ENCODE measurements at regions not wholly inside any gene's neighbourhood (a gene's known extent, or its start where the extent isn't known, plus 50 kb on each side); places are given as distances from the start of the nearest gene placed in this dataset.
"Not testable (repeated sequence)": the region's sequence is repeated elsewhere in the genome, so short reads cannot be mapped to it uniquely, and the experiment has no call there.

DNA sequence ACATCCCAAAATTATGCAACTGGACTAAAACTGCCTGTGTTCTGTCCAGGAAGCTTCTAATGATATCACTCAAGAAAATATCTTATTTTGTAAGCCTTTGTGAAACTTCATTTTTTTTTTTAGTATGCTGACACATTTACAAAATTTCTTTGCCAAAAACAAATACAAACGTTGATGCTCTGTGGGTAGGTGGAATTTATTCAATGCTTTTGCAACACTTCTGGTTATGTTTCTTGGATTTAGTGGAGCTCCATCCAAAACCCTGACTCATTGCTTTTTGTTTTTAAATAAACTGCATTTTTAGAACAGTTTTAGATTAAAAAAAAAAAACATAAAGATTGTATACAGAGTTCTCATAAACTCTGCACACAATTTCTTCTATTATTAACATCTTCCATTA, 250.9 kb upstream of the MAOA start:
- no peak for DNase-seq

DNA sequence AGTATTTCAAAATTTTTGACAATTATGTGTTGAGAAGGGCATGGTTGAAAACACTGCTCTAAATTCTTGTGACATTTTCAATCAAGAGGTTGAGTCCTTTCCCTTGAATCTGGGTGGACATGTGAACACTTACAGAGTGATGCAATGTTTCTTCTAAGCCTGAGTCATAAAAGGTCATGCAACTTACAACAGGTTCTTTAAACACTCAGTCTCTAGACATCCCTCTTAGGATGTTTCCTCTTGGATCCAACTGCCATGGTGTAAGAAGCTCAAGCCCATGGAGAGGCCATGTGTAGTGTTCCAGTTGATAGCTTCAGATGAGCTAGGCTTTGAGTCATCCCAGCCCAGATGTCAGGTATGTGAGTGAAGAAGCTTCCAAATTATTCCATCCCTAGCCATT, 232.2 kb upstream of the MAOA start:
- DNase-seq = no peak

GRCh38 chrX:43436517-43436916, 219.6 kb upstream of the MAOA start:
- no peak for DNase-seq

- no peak for DNase-seq
Measured at GRCh38 chrX:43446752-43447151, 209.3 kb upstream of the MAOA start.

DNA sequence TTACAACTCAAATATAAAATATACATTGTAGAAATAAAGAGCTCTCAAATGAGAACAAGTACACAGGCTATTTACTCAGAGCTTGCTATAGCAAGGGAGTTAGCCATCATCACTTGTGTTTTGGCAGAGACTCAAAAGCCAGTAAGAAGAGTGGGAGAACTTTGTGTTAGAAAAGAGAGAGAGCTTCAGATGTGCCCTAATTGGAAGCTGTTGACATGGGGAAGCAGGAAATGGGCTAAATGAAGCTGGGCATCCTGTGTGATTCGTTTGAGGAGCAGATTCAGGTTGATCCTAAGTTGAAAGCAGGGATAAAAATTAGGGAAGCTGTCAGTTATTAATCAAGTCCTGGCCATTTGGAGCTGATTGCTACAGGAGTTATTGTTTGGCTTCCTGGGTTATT, 207.4 kb upstream of the MAOA start:
- DNase-seq = no peak

DNA sequence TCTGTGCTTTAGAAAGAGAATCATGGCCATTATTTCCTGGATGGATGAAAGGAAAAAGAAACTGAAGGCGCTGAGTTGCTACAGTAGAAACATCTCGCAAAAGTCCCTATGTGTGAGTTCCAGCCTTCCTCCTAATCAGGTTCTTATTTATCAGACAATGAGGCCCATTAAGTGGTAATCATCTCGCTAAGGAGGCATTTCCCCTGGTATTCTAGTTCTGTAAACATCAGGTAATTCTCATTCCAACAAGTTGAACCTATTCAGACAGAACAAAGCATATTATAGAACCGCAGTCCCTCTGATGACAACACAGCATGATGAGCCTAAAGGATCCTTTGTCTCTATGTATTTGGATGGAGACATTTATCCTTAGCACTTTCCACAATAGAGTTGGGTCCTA, 205.7 kb upstream of the MAOA start:
- no peak for DNase-seq

DNA sequence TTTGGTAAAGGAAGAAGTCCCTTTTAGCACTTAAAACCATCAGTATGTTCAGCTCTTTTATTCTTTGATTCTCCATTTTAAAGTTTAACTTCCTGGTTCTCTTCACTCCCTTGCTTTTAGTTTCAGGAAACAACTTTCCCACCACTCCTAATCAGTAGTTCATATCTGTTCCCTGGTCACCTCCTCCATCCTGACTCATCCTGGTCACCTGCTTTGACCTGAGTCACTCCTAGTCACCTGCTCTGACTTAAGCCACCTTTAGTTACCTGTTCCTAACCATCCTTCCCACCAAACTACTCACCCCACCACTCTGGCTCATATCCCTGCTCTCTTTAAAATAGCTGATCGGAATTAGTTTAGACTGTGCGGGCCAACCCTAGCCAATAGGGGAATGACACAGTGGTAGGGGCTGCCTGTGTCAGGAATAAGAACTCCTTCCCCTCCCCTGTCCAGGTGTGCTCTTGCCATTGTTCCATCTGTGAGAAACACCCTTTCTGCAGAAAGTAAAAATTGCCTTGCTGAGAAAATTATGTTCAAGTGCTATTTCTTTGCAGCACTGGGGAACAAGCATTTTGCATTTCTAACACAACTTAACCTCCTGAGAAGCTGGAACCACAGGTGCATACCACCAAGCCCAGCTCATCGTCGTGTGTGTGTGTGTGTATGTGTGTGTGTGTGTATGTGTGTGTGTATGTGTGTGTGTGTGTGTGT, 204.0 kb upstream of the MAOA start:
- not testable (repeated sequence) for DNase-seq

DNA sequence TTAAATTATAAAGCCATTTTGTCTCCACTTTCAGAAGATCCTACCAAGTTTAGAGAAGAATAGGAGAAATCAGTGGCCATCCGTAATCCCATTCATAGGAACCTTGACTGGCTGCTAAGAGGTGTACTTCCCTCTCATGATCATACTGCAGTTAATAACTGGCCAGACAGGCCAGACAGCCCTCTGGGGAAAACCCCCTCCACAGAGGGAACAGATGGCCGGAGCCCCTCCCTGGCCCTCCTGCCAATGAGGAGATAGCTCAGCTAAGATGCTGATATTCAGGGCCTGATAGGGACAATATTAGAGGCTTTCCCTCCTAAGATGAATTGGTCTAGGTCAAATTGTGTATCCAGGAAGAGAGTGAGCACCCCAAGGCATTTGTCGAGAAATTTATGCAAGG, 200.0 kb upstream of the MAOA start:
- peak; percentile 10 for DNase-seq

DNA sequence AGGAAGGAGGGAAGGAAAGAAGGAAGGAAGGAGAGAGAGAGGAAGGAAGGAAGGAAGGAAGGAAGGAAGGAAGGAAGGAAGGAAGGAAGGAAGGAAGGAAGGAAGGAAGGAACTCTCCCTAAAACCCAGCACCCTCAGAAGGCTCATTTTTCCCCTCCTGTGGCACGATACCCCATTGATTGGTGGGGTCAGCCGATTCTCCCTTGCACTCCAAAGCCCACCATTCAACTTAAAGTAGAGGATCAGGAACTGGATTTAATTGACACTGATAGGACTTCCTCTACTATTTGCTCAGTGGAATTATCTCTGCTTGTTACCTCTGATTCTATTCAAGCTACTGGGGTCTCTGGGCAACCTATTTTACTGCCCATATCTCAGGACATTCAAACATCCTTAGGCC, 199.2 kb upstream of the MAOA start:
- DNase-seq = no peak

- no peak for DNase-seq
Measured at GRCh38 chrX:43467608-43468234, 188.4 kb upstream of the MAOA start.

DNA sequence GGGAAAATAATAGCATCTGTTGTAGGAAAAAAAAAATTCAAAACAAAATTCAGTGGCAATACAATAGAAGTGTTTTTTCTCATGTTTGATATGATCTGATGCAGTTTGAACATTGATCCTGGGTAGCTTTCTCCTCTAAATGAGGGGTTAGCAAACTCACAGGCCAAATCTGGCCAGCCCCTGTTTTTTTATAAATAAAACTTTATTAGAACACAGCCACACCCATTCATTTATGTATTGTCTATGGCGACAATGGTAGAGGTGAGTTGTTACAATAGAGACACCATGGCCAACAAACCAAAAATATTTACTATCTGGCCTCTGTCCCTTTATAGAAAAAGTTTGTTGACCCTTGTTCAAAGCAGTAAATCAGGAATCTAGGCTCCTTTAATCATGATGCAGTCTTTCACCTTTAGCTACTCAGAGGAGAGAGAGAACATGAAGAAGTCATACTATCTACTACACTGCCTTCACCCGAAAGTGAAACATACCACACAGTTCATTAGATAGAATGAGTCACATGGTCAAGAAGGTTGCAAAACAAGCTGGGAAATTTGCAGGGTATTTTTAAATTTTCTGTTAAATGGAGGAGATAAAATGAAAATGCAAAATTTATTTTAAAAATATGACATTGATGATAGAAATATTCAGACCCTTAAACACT, 186.6 kb upstream of the MAOA start:
- DNase-seq = no peak

GRCh38 chrX:43474321-43474720, 181.8 kb upstream of the MAOA start:
- DNase-seq = no peak

DNA sequence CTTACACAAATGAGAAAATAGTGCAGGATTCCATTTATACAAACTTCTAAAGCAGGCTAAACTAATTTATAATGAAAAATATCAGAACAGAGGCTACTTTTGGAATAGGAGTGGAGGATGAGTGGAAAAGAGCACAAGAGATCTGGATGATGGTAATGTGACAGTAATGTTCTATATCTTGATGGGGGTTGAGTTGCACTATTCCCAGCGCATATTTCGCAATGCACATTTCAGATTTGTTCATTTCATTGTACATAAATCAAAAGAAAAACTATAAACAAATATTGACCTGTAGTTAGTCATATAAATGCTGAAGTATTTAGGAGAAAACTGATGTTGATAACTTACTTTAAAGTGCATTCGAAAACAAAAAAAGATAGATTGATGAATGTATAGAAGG, 177.0 kb upstream of the MAOA start:
- DNase-seq = no peak

DNA sequence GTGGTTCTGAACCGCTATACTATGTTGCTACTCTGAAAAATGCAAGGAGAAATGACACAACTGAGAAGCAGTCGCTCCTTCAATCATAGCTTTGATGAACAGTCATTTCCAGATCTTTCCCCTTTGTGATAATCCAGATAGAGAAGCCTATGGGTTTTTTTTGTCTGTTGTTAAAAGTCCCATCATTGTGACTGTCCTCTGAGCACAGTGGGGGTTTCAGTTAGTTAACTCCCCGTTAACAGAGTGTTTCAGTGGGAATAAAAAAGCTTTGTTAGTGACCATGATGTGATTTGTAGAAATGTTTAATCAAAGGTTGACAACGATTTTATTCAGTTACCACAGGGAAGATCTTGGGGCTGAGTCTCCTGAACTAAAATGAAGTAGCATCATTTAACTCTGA, 176.2 kb upstream of the MAOA start:
- DNase-seq = no peak

- peak; percentile 6 for DNase-seq
Measured at GRCh38 chrX:43481576-43481975, 174.5 kb upstream of the MAOA start.

- no peak for DNase-seq
Measured at GRCh38 chrX:43493756-43494155, 162.3 kb upstream of the MAOA start.

DNA sequence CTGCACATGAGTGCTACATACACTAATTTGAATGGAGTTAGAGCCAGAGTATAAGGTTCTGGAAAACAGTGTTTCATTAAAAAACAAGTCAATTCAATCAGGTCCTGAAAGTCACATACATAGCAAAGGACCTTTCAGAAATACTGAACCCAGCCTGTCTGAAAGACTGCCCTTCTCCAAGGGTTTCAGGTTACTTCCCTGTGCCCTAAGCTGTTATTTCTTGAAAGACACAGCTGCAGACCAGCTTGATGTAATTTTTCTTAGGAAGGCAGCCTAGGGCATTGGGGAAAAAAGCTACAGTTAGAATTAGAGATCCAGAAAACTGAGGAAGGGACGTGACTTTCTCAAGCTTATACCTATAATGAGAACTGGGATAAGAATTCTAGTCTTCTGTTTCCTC, 155.9 kb upstream of the MAOA start:
- DNase-seq = no peak

DNA sequence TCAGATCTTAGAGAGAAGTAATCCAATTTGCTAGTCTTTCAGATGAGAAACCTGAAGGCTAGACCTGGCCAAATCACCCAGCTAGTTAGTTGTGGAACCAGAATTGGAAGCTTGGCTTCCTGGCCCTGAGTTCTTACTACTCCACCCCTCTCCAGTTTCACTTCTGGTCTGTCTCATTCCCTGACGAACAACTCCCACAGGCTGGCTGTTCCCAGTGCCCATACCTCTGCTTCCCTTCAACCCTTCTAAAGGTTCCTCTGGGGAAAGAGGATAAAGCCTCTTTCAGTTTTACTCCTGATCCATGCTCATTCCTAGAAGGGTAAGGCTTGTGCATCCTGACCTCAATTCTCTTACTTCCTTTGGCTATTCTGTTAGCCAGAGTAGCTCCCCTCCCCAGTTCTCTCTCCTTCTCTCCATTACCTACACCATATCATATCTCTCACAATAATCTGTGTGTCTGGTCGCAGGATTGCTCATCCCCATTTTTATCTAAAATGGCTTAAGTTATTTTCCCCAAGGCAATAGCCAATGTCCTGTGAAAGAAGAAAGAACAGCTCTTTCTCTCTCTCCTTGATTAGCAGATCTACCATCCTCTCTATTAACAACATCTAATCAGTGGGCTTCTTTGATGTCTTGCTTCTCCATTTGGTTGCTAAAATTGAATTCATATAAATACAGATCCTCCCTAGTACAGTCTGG, 155.0 kb upstream of the MAOA start:
- DNase-seq = no peak

DNA sequence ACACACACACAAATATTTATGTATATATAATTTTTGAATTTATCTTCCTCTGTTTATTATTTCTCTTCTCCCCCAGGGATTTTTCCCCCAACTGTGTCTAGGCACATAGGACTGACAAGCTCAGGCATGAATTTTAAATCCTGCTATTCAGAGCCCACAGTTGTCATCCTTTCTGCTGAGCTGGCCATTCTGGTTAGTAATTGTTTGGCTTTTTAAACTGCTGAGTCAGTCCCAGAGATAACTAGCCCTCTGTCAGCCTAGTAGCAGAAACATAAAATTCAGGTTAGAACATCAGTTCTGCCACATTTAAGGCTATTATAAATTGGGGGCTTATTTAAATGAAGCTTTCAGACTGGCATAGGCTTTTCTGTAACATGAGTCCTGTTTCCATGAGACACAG, 151.7 kb upstream of the MAOA start:
- no peak for DNase-seq

DNA sequence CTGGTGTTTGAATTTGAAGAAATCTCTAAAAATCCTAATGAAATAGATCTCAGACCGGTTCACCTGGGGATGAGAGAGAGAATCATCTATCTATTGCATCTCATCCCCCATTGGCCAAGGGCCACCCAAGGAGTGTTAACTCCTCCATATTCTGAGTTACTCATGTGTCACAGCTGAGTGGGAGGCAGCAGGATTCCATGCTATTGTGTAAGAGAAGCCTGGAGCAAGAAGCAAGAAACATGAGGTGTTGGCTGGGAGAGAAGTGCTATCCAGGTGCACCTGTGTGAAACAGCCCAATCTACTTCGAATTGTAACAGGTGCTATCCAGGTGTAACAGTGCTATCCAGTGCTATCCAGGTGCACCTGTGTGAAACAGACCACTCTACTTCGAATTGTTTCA, 150.3 kb upstream of the MAOA start:
- no peak for DNase-seq

DNA sequence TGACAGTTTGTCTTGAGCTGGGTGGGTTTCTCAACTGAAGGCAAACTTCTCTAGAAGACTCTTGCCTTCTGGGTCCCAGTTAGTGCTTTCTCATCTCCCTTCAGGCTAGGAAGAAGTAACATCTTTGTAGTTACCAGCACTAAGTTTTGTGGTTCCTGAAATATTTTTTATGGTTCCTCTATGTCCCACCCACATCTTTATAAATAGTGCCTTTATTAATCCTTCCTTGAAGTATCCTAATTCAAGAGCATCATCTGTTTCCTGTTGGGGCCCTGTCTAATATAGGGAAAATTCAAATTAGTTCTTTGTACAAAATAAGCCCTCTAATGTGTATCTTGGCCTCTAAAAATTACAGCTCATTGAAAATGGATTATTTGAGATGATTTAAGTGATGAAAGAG, 147.4 kb upstream of the MAOA start:
- DNase-seq = no peak

- DNase-seq = no peak
Measured at GRCh38 chrX:43510209-43510608, 145.9 kb upstream of the MAOA start.

DNA sequence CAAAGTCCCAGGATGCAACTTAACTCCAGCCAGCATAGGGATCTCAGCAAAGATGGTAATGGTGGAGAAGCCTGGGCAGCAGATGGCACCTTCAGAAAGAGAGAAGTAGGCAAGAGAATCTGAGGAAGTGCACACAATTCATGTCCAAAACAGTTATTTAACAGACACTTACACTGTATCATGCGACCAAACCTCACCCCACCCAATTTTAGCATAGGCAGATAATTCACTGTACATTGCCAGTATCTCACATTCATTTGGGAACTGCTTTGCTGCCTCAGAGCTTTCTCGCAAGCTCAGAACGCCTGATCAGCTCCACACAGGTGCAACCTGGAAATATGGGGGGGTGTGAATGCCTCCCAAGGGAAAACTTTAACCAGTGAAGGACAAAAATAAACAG, 143.0 kb upstream of the MAOA start:
- DNase-seq = no peak

- no peak for DNase-seq
Measured at GRCh38 chrX:43514820-43515219, 141.3 kb upstream of the MAOA start.
